Liver (tissue), 3 donors: ENCODE measurements at regions not wholly inside any gene's neighbourhood (a gene's known extent, or its start where the extent isn't known, plus 50 kb on each side); places are given as distances from the start of the nearest gene placed in this dataset.

Experiments
- GABPA ChIP-seq, 2 donors: IDR thresholded peaks in 1 of 2; conservative IDR thresholded peaks in 1 of 2; 2 replicates each; pipeline ENCODE4 v1.6.1; 2016; ENCODE audit warnings: antibody characterized with exemption in 2 of 2, mild to moderate bottlenecking in 1 of 2, moderate library complexity in 1 of 2
- SP1 ChIP-seq: IDR thresholded peaks from 2 replicates; pipeline ENCODE4 v1.6.1; 2018; ENCODE audit warnings: antibody characterized with exemption, mild to moderate bottlenecking
- TF ChIP-seq, protein P1 (sequence below): fragments of 150-350 bp; IDR thresholded peaks from 2 replicates; pipeline ENCODE4 v1.5.1; 2017; ENCODE audit warnings: improper control_type of control experiment, low read depth, low read length; ENCODE audit not compliant: missing input control
- TF ChIP-seq, protein P2 (sequence below): IDR thresholded peaks from 2 replicates; pipeline ENCODE4 v1.6.1; 2016; ENCODE audit warnings: antibody characterized with exemption
- donor health status: healthy.
- donor health status: healthy.

DNA sequence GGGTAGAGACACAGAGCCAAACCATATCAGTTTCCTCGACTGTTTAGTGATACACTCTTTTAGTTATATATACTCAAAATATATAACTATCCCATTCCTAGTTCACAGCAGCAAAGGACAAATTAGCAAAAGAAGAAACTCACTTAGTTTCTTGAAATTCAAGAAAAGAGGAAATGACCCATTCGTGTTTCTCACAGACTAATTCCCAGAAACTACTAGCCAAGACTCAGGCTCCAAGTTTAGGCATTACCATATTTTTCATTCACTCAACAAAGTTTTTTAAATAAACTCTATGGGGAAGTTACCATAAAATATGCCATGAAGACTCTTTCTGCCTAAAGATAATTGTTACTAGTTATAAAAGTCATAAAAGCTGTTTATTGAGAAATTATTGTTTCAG lies 152.3 kb upstream of the DAAM1 start:
- TF ChIP-seq GABPA (IDR thresholded peaks at IDR 0.05 in 1 of 2, conservative IDR thresholded peaks at IDR 0.05 in 1 of 2), result no peak
- TF ChIP-seq, protein P1, sequence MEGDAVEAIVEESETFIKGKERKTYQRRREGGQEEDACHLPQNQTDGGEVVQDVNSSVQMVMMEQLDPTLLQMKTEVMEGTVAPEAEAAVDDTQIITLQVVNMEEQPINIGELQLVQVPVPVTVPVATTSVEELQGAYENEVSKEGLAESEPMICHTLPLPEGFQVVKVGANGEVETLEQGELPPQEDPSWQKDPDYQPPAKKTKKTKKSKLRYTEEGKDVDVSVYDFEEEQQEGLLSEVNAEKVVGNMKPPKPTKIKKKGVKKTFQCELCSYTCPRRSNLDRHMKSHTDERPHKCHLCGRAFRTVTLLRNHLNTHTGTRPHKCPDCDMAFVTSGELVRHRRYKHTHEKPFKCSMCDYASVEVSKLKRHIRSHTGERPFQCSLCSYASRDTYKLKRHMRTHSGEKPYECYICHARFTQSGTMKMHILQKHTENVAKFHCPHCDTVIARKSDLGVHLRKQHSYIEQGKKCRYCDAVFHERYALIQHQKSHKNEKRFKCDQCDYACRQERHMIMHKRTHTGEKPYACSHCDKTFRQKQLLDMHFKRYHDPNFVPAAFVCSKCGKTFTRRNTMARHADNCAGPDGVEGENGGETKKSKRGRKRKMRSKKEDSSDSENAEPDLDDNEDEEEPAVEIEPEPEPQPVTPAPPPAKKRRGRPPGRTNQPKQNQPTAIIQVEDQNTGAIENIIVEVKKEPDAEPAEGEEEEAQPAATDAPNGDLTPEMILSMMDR, result no peak
- TF ChIP-seq, protein P2, sequence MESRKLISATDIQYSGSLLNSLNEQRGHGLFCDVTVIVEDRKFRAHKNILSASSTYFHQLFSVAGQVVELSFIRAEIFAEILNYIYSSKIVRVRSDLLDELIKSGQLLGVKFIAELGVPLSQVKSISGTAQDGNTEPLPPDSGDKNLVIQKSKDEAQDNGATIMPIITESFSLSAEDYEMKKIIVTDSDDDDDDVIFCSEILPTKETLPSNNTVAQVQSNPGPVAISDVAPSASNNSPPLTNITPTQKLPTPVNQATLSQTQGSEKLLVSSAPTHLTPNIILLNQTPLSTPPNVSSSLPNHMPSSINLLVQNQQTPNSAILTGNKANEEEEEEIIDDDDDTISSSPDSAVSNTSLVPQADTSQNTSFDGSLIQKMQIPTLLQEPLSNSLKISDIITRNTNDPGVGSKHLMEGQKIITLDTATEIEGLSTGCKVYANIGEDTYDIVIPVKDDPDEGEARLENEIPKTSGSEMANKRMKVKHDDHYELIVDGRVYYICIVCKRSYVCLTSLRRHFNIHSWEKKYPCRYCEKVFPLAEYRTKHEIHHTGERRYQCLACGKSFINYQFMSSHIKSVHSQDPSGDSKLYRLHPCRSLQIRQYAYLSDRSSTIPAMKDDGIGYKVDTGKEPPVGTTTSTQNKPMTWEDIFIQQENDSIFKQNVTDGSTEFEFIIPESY, result no peak
- no peak for TF ChIP-seq SP1
